GM13976 (cell line): ENCODE measurements at regions not wholly inside any gene's neighbourhood (a gene's known extent, or its start where the extent isn't known, plus 50 kb on each side); places are given as distances from the start of the nearest gene placed in this dataset.

ENCODE experiments used
- DNase-seq: peaks from one replicate; pipeline ENCODE4 v3.0.0; 2012; ENCODE audit warnings: low spot score
- in situ Hi-C: fragments of 300-500 bp; cut with MboI; formaldehyde crosslinking; loops from one replicate; pipeline ENCODE4 v1.12.0; 2022; ENCODE audit warnings: low sequenced_read_pairs, mixed read lengths, inconsistent platforms; ENCODE audit not compliant: unreplicated experiment
- TF ChIP-seq, protein P1 (sequence below): IDR thresholded peaks from 2 replicates; pipeline ENCODE4 v1.5.1; 2012; ENCODE audit warnings: borderline replicate concordance, mild to moderate bottlenecking; ENCODE audit not compliant: insufficient read depth; ENCODE audit errors: extremely low read depth, missing control alignments, control extremely low read depth

DNA sequence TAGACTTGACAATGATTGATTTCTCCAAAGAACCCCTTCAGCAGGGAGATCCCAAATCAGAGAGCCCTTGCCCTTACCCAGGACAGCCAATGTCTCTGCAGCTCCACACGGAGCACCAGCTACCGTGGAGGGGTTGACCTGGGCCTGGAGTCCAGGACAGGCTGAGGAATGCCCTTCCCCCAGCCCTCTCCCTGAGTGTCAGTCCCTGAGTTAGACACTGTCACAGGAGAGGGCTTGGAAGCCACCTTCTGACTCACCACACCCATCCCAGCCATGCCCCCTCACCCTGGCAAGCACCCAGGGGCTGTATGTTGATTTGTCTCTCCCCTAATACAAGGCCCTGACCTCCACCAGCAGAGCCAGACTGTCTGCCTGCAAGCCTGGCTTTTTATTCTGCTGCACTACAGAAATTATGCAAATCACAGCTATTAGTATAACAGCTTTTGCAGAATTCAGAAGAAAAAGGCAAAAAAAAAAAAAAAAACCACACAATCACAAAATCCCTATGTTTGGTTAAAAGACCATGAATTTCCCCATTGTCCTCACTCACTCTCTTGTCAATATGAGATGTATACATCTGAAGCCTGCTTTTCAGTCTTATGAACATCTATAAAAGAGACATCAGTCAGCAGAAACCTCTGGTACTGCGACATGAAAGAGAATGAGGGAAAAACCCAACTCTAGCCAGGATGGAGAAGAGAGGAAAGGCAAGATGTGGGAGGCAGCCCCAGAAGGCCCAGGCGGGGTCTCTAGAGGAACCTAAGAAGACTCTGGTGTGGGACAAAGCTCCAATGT is 240.7 kb downstream of the UQCRFS1 start:
- in situ Hi-C loops = no loop called here
- TF ChIP-seq, protein P1, sequence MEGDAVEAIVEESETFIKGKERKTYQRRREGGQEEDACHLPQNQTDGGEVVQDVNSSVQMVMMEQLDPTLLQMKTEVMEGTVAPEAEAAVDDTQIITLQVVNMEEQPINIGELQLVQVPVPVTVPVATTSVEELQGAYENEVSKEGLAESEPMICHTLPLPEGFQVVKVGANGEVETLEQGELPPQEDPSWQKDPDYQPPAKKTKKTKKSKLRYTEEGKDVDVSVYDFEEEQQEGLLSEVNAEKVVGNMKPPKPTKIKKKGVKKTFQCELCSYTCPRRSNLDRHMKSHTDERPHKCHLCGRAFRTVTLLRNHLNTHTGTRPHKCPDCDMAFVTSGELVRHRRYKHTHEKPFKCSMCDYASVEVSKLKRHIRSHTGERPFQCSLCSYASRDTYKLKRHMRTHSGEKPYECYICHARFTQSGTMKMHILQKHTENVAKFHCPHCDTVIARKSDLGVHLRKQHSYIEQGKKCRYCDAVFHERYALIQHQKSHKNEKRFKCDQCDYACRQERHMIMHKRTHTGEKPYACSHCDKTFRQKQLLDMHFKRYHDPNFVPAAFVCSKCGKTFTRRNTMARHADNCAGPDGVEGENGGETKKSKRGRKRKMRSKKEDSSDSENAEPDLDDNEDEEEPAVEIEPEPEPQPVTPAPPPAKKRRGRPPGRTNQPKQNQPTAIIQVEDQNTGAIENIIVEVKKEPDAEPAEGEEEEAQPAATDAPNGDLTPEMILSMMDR = no peak
- DNase-seq = no peak

DNA sequence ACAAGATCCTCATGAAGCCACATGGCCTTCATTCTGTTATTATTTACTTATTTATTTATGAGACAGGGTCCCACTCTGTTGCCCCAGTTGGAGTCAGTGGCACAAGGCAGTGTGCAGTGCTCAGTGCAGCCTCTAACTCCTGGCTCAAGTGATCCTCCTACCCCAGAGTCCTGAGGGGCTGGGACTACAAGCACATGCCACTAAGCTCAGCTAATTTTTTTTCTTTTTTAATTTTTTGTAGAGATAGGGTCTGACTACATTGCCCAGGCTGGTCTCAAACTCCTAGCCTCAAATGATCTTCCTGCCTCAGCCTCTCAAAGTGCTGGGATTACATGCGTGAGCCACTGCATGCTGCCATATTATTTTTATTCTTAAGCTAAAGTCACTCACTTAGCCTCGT is 241.4 kb downstream of the UQCRFS1 start:
- TF ChIP-seq, protein P1 = no peak
- in situ Hi-C loops = no loop called here
- DNase-seq = no peak

DNA sequence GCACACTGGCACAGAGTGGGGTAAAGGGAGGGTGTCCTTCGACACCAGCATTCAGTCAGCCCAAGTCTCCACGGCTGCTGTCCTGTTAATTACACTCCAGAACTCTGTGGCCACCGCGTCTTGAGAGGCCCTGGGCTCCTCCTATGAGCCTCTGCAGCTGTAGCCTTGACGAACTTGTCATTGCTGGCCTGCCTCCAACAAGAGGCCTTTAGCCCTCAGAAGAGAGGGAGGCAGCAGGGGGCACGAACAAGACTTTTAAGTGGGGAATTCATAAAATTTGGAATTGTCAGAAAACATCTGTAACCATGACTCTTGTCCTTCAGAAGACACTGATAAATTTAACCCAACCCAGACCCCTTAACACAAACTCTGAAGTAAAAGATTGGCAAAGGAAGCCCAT is 241.9 kb downstream of the UQCRFS1 start:
- in situ Hi-C loops = no loop called here
- TF ChIP-seq, protein P1 = no peak
- no peak for DNase-seq

DNA sequence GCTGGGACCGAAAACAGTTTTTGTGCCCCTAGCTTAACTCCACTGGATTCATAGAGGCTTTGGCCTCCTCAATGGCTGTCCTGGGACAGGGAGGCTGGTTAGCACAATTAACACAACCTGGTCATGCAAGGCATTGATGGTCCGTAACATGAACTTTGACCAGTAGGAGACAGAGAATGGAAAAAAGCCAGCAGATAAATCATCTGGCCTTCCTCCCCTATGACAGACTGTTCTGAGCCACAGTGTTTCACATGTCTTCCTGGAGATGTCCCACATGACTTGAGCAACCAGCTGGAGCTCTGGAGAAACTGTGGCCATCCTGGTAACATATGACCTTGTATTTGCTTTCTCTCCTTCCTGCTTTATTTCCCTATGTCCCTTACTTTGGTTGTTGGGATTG is 244.2 kb downstream of the UQCRFS1 start:
- in situ Hi-C loops = no loop called here
- TF ChIP-seq, protein P1 = no peak
- no peak for DNase-seq

DNA sequence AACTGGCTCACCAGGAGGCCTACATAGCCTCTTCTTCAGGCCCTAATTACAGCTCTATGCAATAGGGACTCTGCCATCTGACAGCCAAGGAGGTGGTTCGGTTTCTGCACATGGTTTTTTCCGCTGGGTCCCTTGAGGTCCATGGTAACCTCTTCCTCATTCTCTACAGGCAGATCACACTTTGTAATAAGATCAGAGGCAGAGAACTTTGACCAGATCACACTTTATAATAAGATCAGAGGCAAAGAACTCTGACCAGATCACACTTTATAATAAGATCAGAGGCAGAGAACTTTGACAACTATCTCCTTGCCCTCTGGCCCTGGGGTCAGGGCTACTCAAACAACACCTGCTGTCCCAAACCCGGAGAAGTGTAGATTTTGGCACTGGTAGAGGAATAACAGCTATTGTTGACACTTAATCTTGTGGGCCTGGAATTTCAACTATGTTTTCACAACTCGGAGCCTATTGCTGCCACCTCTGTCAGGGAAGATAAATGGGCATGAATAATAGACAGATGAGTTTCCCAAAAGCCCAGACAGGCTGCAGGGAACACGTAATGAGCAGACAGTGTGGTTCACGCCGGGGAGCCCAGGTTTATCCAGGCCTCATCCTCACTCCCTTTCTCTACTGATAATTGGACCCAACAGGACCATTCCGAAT is 246.1 kb downstream of the UQCRFS1 start:
- DNase-seq = no peak
- in situ Hi-C loops = no loop called here
- TF ChIP-seq, protein P1 = no peak

DNA sequence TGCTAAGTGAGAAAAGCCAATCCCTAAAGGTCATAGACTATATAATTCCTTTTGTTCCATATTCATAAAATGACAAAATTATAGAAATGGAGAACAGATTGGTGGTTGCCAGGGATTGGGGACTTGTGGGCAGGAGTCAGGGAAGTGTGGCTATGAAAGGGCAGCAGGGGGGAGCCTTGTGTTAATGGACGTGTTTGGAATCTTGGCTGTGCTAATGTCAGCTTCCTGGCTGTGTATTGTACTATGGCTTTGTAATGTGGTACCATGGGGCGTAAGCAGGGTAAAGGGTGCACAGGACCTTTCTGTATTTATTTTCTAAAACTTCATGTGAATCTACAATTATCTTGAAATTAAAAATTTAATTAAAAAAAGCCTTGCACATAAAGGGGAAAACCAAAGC is 248.5 kb downstream of the UQCRFS1 start:
- no peak for DNase-seq
- in situ Hi-C loops = no loop called here

More for the DNA sequence above, 248.5 kb downstream of the UQCRFS1 start:
- TF ChIP-seq, protein P1 = no peak
